ENCODE measurements at regions not wholly inside any gene's neighbourhood (a gene's known extent, or its start where the extent isn't known, plus 50 kb on each side); places are given as distances from the start of the nearest gene placed in this dataset.
A peak's percentile ranks its signal among the peaks of the same experiment; 100 is the strongest.

- H3K4me1 ChIP-seq (ENCODE audit: insufficient read depth, low read length): no peaks in the 10 kb centered on the region
- TF ChIP-seq CTCF (IDR thresholded peaks at IDR 0.05; ENCODE audit: extremely low read depth, low read depth, low read length): no peak
- no peak overlapping the region for H3K27ac ChIP-seq (ENCODE audit: low read depth, low read length)
- H4K20me1 ChIP-seq (ENCODE audit: insufficient read depth, low read length): no peaks in the 10 kb centered on the region
- H2AFZ ChIP-seq (ENCODE audit: low read length): no peak overlapping the region
- no peaks in the 10 kb centered on the region for H3K27me3 ChIP-seq (ENCODE audit: insufficient read depth, low read length)
- H3K4me2 ChIP-seq (ENCODE audit: insufficient read depth, low read length): no peak overlapping the region
- H3K36me3 ChIP-seq (ENCODE audit: insufficient read depth, low read length): no peaks in the 10 kb centered on the region
- no peaks in the 10 kb centered on the region for H3K9me3 ChIP-seq (ENCODE audit: low read depth, low read length)
- no peak for DNase-seq (ENCODE audit: insufficient read length, low spot score, missing footprints)
- no peaks in the 10 kb centered on the region for H3K79me2 ChIP-seq (ENCODE audit: insufficient read depth, low read length)
- no peak overlapping the region for H3K4me3 ChIP-seq (ENCODE audit: insufficient read depth, low read length)
Measured at GRCh38 chr2:2472881-2473280, 141.8 kb upstream of the MYT1L start.

DNA sequence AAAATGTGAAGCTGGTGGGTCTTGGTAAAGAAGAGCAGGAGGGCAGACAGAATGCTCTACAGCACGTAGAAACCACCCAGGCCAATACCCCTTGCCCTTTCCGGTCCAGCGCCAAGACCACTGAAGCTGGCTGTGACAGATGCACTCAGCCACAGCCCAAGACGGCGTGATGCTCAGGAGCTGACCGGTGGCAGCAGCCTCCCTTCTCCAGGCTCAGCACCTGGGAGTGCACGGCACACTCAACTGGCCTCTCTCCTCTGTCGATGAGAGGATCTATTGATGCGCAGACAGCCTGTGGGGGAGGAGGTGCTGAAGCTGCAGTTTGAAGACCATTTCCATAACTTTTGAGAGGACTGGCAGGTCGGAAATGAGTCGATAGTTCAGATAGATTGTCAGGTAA is 141.0 kb upstream of the MYT1L start:
- Histone ChIP-seq H3K27me3 (ENCODE audit: insufficient read depth, low read length) (no peaks in the 10 kb centered on the region), H3K4me3 (ENCODE audit: insufficient read depth, low read length) (no peak overlapping the region), H2AFZ (ENCODE audit: low read length) (no peak overlapping the region), H3K27ac (ENCODE audit: low read depth, low read length) (no peak overlapping the region), H3K9me3 (ENCODE audit: low read depth, low read length) (no peaks in the 10 kb centered on the region), H4K20me1 (ENCODE audit: insufficient read depth, low read length) (no peaks in the 10 kb centered on the region), H3K4me1 (ENCODE audit: insufficient read depth, low read length) (no peaks in the 10 kb centered on the region), H3K4me2 (ENCODE audit: insufficient read depth, low read length) (no peak overlapping the region), H3K79me2 (ENCODE audit: insufficient read depth, low read length) (no peaks in the 10 kb centered on the region), H3K36me3 (ENCODE audit: insufficient read depth, low read length) (no peaks in the 10 kb centered on the region)
- no peak for DNase-seq (ENCODE audit: insufficient read length, low spot score, missing footprints)
- no peak for TF ChIP-seq CTCF (IDR thresholded peaks at IDR 0.05; ENCODE audit: extremely low read depth, low read depth, low read length)

DNA sequence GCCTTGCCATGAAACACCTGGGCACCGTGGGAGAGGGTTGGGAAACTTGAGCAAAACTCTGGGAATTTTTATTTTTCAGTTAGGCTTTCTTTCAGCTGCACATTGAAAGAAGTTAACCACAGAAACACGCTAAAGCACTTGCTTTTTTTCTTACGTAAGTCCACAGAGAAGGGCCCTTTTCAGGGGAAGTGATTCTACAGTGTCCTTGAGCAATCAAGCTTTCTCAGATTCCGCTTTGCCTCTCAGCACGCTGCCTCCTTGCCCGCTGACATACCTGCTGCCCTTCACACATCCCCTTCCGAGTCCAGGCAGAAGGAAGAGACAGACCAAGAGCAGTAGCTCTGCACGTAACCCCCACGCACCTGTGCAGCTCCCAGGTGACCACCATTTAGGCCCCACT is 135.5 kb upstream of the MYT1L start:
- Histone ChIP-seq H3K9me3 (ENCODE audit: low read depth, low read length) (no peaks in the 10 kb centered on the region), H3K27ac (ENCODE audit: low read depth, low read length) (no peak overlapping the region), H3K79me2 (ENCODE audit: insufficient read depth, low read length) (no peaks in the 10 kb centered on the region), H4K20me1 (ENCODE audit: insufficient read depth, low read length) (no peaks in the 10 kb centered on the region), H3K36me3 (ENCODE audit: insufficient read depth, low read length) (no peaks in the 10 kb centered on the region), H3K4me1 (ENCODE audit: insufficient read depth, low read length) (no peaks in the 10 kb centered on the region), H3K27me3 (ENCODE audit: insufficient read depth, low read length) (no peaks in the 10 kb centered on the region), H3K4me2 (ENCODE audit: insufficient read depth, low read length) (no peak overlapping the region), H3K4me3 (ENCODE audit: insufficient read depth, low read length) (no peak overlapping the region), H2AFZ (ENCODE audit: low read length) (no peak overlapping the region)
- TF ChIP-seq CTCF (IDR thresholded peaks at IDR 0.05; ENCODE audit: extremely low read depth, low read depth, low read length): no peak
- DNase-seq (ENCODE audit: insufficient read length, low spot score, missing footprints): peak; percentile 43

- H2AFZ ChIP-seq (ENCODE audit: low read length): peak overlapping the region; percentile 56
- no peaks in the 10 kb centered on the region for H3K4me1 ChIP-seq (ENCODE audit: insufficient read depth, low read length)
- no peaks in the 10 kb centered on the region for H3K9me3 ChIP-seq (ENCODE audit: low read depth, low read length)
- H3K79me2 ChIP-seq (ENCODE audit: insufficient read depth, low read length): no peaks in the 10 kb centered on the region
- H3K27me3 ChIP-seq (ENCODE audit: insufficient read depth, low read length): no peaks in the 10 kb centered on the region
- no peak overlapping the region for H3K4me3 ChIP-seq (ENCODE audit: insufficient read depth, low read length)
- no peak for TF ChIP-seq CTCF (IDR thresholded peaks at IDR 0.05; ENCODE audit: extremely low read depth, low read depth, low read length)
- H3K27ac ChIP-seq (ENCODE audit: low read depth, low read length): no peak overlapping the region
- DNase-seq (ENCODE audit: insufficient read length, low spot score, missing footprints): peak; percentile 34
- H4K20me1 ChIP-seq (ENCODE audit: insufficient read depth, low read length): no peaks in the 10 kb centered on the region
- H3K36me3 ChIP-seq (ENCODE audit: insufficient read depth, low read length): no peaks in the 10 kb centered on the region
- no peak overlapping the region for H3K4me2 ChIP-seq (ENCODE audit: insufficient read depth, low read length)
Measured at GRCh38 chr2:2464643-2465042, 133.6 kb upstream of the MYT1L start.

Measured in osteoblast (primary cell).